Heart right ventricle (tissue), 16 donors: ENCODE measurements at regions not wholly inside any gene's neighbourhood (a gene's known extent, or its start where the extent isn't known, plus 50 kb on each side); places are given as distances from the start of the nearest gene placed in this dataset.

Source experiments
- ATAC-seq, 8 donors: fragments of 200-7000 bp; cut with Tn5 transposase; one replicate each; pipeline ENCODE4 v1.9.1; 2020; ENCODE audit warnings: mild to moderate bottlenecking in 8 of 8, moderate library complexity in 8 of 8, moderate number of reproducible peaks in 1 of 8
- DNase-seq, 2 donors: peaks; one replicate each; pipeline ENCODE4 v3.0.0-alpha.2; 2020
- H3K27ac ChIP-seq, 10 donors: fragments of 200-600 bp; sonication (generic) in 2 of 10; one replicate each; pipeline versions ENCODE4 v1.5.0 to v1.8.0; 2020 to 2022; ENCODE audit warnings: mild to moderate bottlenecking in 3 of 10
- H3K27me3 ChIP-seq, 7 donors: fragments of 200-600 bp; one replicate each; pipeline ENCODE4 v1.8.0; 2021 to 2022; ENCODE audit warnings: mild to moderate bottlenecking in 2 of 7
- H3K36me3 ChIP-seq, 9 donors: fragments of 200-600 bp; sonication (generic) in 1 of 9; one replicate each; pipeline versions ENCODE4 v1.5.0 to v1.8.0; 2020 to 2022; ENCODE audit warnings: mild to moderate bottlenecking in 2 of 9
- H3K4me1 ChIP-seq, 9 donors: fragments of 200-600 bp; sonication (generic) in 1 of 9; one replicate each; pipeline versions ENCODE4 v1.5.0 to v1.8.0; 2020 to 2022; ENCODE audit warnings: mild to moderate bottlenecking in 4 of 9
- H3K4me3 ChIP-seq, 10 donors: fragments of 200-600 bp; sonication (generic) in 2 of 10; one replicate each; pipeline versions ENCODE4 v1.5.0 to v1.8.0; 2020 to 2022; ENCODE audit warnings: mild to moderate bottlenecking in 7 of 10, moderate library complexity in 2 of 10
- H3K9me3 ChIP-seq, 11 donors: fragments of 200-600 bp in 10 of 11; sonication (generic) in 2 of 11; one replicate each; pipeline versions ENCODE4 v1.5.0 to v1.8.0; 2013 to 2022; ENCODE audit warnings: mild to moderate bottlenecking in 2 of 11, control low read depth in 1 of 11, moderate library complexity in 1 of 11
- WGBS, 2 donors: extraction: QIAGEN DNeasy Blood & Tissue Kit; methylation state at CpG; one replicate each; pipeline ENCODE4 v1.1.7; 2013; ENCODE audit warnings: inconsistent platforms in 1 of 2; 5-methylcytosine and 5-hydroxymethylcytosine counted together
- intact Hi-C, 10 donors: fragments of 100-400 bp; cut with DNase I; formaldehyde crosslinking; loops; one replicate each; pipeline versions ENCODE4 v1.11.1 to v1.14.2; 2022
- TF ChIP-seq, protein P1 (sequence below), 9 donors: fragments of 200-600 bp; sonication (generic) in 2 of 9; IDR thresholded peaks; one replicate each; pipeline versions ENCODE4 v1.5.0 to v1.8.0; 2021 to 2022; ENCODE audit warnings: antibody characterized with exemption in 9 of 9, mild to moderate bottlenecking in 5 of 9, moderate library complexity in 1 of 9
- donor health status: Arrhythmogenic right ventricular cardiomyopathy.
- donor health status: ischemic (EF 13 %, LVEDD 7.1; RV severe dilation, severe dysfunction).
- donor health status: healthy with polysubstance abuse.
- donor health status: DM: no; HTN: yes; CAD: no.
- donor health status: DM: no; HTN: no; CAD: no.
- donor health status: ischemic (EF 25% LVEDD 6.9; RV normal size, moderate dysfunction).
- donor health status: ischemic (EF 25% LVEDD 5.7; RV mildly dilated, moderate dysfunction).
- donor health status: healthy.
- donor health status: DM: yes; HTN: yes; CAD: no.
- donor health status: Ischemic cardiomyopathy.
- donor health status: ischemic (EF 35%, LVEDD 5.7; RV mildly dilated, moderate dysfunction).
- donor health status: nonischemic (EF 11% LVEDD 7.7; RV severe dilation, severe dysfunction).
- donor health status: DM: yes; HTN: yes; CAD: no.
- donor health status: PGD.
- donor health status: ischemic (EF 29% LVEDD 5.4; RV normal size, mild dysfunction).
- donor health status: nonischemic (EF 23%, LVEDD 6.1; RV moderate dilation, normal function).

DNA sequence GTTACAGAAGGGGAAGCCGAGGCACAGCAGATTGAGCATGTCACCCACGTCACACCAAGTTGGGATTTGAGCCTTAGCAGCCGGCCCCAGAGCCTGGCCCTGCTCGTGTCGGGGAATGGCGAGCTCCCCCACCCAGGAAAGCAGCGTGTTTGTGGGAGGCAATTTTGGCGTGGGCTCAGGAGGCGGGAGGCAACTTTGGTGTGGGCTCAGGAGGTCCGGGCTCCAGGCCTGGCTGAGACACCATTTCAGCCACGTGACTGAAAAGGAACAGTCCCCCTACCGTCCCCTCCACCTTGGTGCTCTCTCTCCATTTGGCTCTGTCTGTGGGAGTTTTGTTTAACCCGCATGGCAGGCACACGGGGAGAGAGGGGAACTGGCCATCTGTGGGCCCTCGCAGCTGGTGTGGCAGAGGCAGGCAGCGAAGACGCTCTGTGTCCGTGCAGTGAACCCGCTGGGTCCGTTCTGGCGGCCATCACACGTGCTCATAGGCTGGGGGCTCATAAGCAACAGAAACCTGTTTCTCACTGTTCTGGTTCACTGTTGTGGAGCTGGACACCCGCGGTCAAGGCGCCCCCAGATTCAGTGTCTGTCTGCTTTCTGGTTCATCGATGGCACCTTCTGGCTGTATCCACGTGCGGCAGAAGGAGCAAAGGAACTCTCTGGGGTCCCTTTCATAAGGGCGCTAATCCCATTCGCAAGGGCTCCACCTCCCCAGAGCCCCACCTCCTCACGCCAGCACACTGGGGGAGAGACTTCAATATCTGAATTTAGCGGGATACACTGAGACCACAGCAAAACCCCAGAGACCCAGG, 110.2 kb downstream of the CRYAA start:
- no peaks in the 10 kb centered on the region for H3K9me3 ChIP-seq

DNA sequence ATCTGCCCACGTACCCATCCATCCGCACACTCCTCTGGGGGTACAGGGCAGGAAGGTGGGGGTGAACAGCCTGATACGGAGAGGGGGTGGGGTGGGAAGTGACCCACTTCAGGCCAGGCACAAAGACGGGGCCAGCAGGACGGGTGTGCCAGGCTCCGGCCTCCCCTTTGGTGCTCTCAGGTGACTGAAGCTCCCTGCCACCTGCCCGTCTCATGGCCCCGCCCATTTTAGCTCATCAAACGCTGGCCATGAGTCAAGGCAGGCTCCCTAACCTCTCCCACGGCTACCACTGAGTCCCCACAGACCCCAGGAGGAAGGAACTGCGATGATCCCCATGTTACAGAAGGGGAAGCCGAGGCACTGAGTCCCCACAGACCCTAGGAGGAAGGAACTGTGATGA, 109.6 kb downstream of the CRYAA start:
- intact Hi-C loops = no loop called here
- Histone ChIP-seq H3K27ac (peak overlapping the region in 3 of 10 donors; percentile 25 to 42 (median 37)), H3K9me3 (no peaks in the 10 kb centered on the region), H3K4me1 (peaks cover 0 to 14% (median 9%) of the 10 kb centered on the region in 9 donors), H3K27me3 (peaks cover 0 to 44% (median 21%) of the 10 kb centered on the region in 7 donors), H3K4me3 (no peak overlapping the region), H3K36me3 (no peaks in the 10 kb centered on the region)
- DNase-seq = no peak
- TF ChIP-seq, protein P1, sequence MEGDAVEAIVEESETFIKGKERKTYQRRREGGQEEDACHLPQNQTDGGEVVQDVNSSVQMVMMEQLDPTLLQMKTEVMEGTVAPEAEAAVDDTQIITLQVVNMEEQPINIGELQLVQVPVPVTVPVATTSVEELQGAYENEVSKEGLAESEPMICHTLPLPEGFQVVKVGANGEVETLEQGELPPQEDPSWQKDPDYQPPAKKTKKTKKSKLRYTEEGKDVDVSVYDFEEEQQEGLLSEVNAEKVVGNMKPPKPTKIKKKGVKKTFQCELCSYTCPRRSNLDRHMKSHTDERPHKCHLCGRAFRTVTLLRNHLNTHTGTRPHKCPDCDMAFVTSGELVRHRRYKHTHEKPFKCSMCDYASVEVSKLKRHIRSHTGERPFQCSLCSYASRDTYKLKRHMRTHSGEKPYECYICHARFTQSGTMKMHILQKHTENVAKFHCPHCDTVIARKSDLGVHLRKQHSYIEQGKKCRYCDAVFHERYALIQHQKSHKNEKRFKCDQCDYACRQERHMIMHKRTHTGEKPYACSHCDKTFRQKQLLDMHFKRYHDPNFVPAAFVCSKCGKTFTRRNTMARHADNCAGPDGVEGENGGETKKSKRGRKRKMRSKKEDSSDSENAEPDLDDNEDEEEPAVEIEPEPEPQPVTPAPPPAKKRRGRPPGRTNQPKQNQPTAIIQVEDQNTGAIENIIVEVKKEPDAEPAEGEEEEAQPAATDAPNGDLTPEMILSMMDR (IDR thresholded peaks at IDR 0.05) = no peak
- 49 to 55% methylated on average over 12 of the region's 12 CpGs for WGBS, 2 donors
- peak in 7 of 8 donors; percentile 4 to 33 (median 7) for ATAC-seq

More for the DNA sequence above, 110.2 kb downstream of the CRYAA start:
- Histone ChIP-seq H3K27me3 (peaks cover 0 to 39% (median 21%) of the 10 kb centered on the region in 7 donors), H3K27ac (no peak overlapping the region), H3K4me1 (peaks cover 0 to 14% (median 9%) of the 10 kb centered on the region in 9 donors), H3K36me3 (no peaks in the 10 kb centered on the region), H3K4me3 (no peak overlapping the region)
- peak in 1 of 8 donors; percentile 19 for ATAC-seq
- TF ChIP-seq, protein P1 (IDR thresholded peaks at IDR 0.05) = no peak
- 71 to 78% methylated on average over 32 of the region's 32 CpGs for WGBS, 2 donors
- no peak for DNase-seq
- intact Hi-C loops = no loop called here

DNA sequence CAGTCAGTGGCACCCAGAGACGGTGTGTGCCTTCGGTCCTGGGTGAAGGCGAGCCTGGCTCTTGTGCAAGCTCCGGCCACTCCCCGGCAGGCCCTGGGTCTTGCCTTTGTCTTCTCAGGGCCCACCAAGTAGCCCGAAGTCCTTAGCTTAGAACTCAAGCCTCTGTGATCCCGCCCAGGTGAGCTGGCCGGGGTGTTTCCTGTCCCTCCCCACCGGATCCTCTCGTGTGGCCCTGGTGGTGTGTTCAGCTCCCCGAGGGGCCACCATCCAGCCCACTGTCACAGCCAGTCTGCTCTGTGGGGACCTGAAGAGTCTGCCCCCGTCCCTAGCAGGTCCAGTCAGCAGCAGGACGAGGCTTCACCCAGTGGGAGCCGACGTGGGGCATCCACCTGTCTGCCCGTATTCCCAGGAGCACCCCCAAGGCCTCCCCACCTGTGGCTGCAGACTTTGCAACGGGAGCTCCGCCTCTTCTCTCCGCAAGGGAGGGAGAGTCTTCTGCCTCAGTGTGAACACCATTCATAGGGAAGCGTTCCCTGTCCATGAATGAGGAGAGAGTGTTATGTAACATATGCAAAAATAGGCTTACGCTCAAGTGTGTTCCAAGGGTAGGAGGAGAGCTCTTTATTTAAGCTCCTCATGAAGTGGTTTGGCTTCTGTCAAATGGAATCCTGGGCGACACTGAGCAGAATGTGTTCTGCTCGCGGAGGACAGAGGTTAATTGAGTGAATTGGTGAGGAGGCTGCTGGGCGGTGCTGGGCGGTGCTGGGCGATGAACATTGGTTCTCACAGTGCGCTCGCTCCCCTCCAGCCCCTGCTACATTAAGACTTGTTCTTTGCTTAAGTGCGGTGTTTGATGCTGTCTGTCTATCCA, 108.9 kb downstream of the CRYAA start:
- WGBS, 2 donors = 45 to 46% methylated on average over 30 of the region's 30 CpGs
- peaks cover 0 to 14% (median 9%) of the 10 kb centered on the region in 9 donors for H3K4me1 ChIP-seq
- H3K36me3 ChIP-seq = no peaks in the 10 kb centered on the region
- peak overlapping the region in 3 of 10 donors; percentile 25 to 42 (median 42) for H3K27ac ChIP-seq
- TF ChIP-seq, protein P1 (IDR thresholded peaks at IDR 0.05) = no peak
- peak; percentile 32 to 38 for DNase-seq
- peaks cover 0 to 49% (median 25%) of the 10 kb centered on the region in 7 donors for H3K27me3 ChIP-seq
- H3K4me3 ChIP-seq = no peak overlapping the region
- ATAC-seq = peak; percentile 74 to 95 (median 87)
- intact Hi-C loops = no loop called here
- H3K9me3 ChIP-seq = no peaks in the 10 kb centered on the region

DNA sequence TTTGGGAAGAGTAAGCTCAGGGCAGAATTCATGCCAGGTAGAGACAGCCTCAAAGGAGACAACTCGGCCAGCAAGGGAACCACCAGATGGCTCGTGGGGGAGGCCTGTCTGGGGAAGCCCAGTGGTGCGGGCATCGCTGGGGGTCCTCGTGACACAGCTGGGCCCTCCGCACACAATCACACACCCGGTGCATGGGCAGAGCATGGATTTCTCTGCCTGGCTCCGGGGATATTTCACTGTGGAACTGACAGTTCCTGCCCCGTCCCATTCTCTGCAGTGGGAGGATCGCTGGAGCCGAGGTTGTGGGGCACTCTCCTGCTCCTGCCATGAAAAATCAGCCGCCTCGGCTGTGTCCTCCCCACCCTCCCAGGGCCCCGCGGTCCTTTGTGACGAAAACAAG, 108.0 kb downstream of the CRYAA start:
- H3K27ac ChIP-seq = no peak overlapping the region
- WGBS, 2 donors = 77 to 85% methylated on average over 16 of the region's 16 CpGs
- TF ChIP-seq, protein P1 (IDR thresholded peaks at IDR 0.05) = no peak
- H3K36me3 ChIP-seq = no peaks in the 10 kb centered on the region
- H3K9me3 ChIP-seq = no peaks in the 10 kb centered on the region
- peaks cover 0 to 14% (median 9%) of the 10 kb centered on the region in 9 donors for H3K4me1 ChIP-seq
- intact Hi-C loops = no loop called here
- no peak overlapping the region for H3K4me3 ChIP-seq
- peaks cover 0 to 51% (median 31%) of the 10 kb centered on the region in 7 donors for H3K27me3 ChIP-seq
- ATAC-seq = no peak
- no peak for DNase-seq
